Mesenchymal stem cell (in vitro differentiated cells and primary cell): ENCODE measurements at regions not wholly inside any gene's neighbourhood (a gene's known extent, or its start where the extent isn't known, plus 50 kb on each side); places are given as distances from the start of the nearest gene placed in this dataset.

Source experiments
- DNase-seq: peaks from one replicate; pipeline ENCODE4 v3.0.0-alpha.2; 2013
- H2AFZ ChIP-seq: one replicate; pipeline ENCODE4 v1.6.1; 2013; ENCODE audit warnings: low read depth, mild to moderate bottlenecking, control low read depth, inconsistent platforms, low read length, moderate library complexity
- H2AK5ac ChIP-seq: 2 replicates; pipeline ENCODE4 v1.6.1; 2013; ENCODE audit warnings: low read length, moderate library complexity, mild to moderate bottlenecking, inconsistent platforms; ENCODE audit not compliant: severe bottlenecking
- H2BK120ac ChIP-seq: one replicate; pipeline ENCODE4 v1.6.1; 2013; ENCODE audit warnings: low read depth, mild to moderate bottlenecking, inconsistent platforms, low read length, moderate library complexity
- H2BK12ac ChIP-seq, 2 experiments: one replicate each; pipeline ENCODE4 v1.6.1; 2013; ENCODE audit warnings: inconsistent platforms in 2 of 2, low read length in 2 of 2, mild to moderate bottlenecking in 2 of 2, moderate library complexity in 2 of 2, control low read depth in 1 of 2
- H2BK15ac ChIP-seq: one replicate; pipeline ENCODE4 v1.6.1; 2013; ENCODE audit warnings: mild to moderate bottlenecking, low read depth, inconsistent platforms; ENCODE audit not compliant: poor library complexity, severe bottlenecking
- H2BK5ac ChIP-seq: 2 replicates; pipeline ENCODE4 v1.6.1; 2013; ENCODE audit warnings: low read depth, mild to moderate bottlenecking, low read length, control low read depth, inconsistent platforms; ENCODE audit not compliant: poor library complexity, severe bottlenecking
- H3K14ac ChIP-seq, 2 experiments: one replicate each; pipeline ENCODE4 v1.6.1; 2013; ENCODE audit warnings: inconsistent platforms in 2 of 2, low read length in 2 of 2, control low read depth in 1 of 2, mild to moderate bottlenecking in 1 of 2, moderate library complexity in 1 of 2
- H3K18ac ChIP-seq, 2 experiments: one replicate each; pipeline ENCODE4 v1.6.1; 2013; ENCODE audit warnings: inconsistent platforms in 2 of 2, low read length in 2 of 2, control low read depth in 1 of 2, low read depth in 1 of 2, mild to moderate bottlenecking in 1 of 2
- H3K23ac ChIP-seq, 2 experiments: one replicate each; pipeline ENCODE4 v1.6.1; 2013; ENCODE audit warnings: inconsistent platforms in 2 of 2, low read length in 2 of 2, mild to moderate bottlenecking in 2 of 2, moderate library complexity in 2 of 2, control low read depth in 1 of 2
- H3K27ac ChIP-seq: 2 replicates; pipeline ENCODE4 v1.5.1; 2013; ENCODE audit warnings: mild to moderate bottlenecking, moderate library complexity, low read length, control low read depth, inconsistent platforms; ENCODE audit not compliant: poor library complexity, severe bottlenecking
- H3K27me3 ChIP-seq, 2 experiments: 2 replicates each; pipeline versions ENCODE4 v1.6.1 to v1.7.0; 2013; ENCODE audit warnings: low read length in 2 of 2, mild to moderate bottlenecking in 2 of 2, moderate library complexity in 2 of 2, control low read depth in 1 of 2, inconsistent platforms in 1 of 2; ENCODE audit not compliant: control insufficient read depth in 1 of 2, insufficient read depth in 1 of 2
- H3K36me3 ChIP-seq, 2 experiments: 2 replicates each; pipeline versions ENCODE4 v1.6.1 to v1.7.0; 2013; ENCODE audit warnings: low read length in 2 of 2, control low read depth in 1 of 2, inconsistent platforms in 1 of 2, low read depth in 1 of 2, mild to moderate bottlenecking in 1 of 2; ENCODE audit not compliant: insufficient read depth in 2 of 2, control insufficient read depth in 1 of 2
- H3K4ac ChIP-seq, 2 experiments: one replicate each; pipeline ENCODE4 v1.6.1; 2013; ENCODE audit warnings: inconsistent platforms in 2 of 2, low read length in 2 of 2, mild to moderate bottlenecking in 2 of 2, moderate library complexity in 2 of 2, control low read depth in 1 of 2, low read depth in 1 of 2
- H3K4me1 ChIP-seq: 2 replicates; pipeline ENCODE4 v1.6.1; 2013; ENCODE audit warnings: low read depth, low read length, control low read depth; ENCODE audit not compliant: control insufficient read depth, insufficient read depth
- H3K4me2 ChIP-seq: 2 replicates; pipeline ENCODE4 v1.6.1; 2013; ENCODE audit warnings: low read length, mild to moderate bottlenecking, inconsistent platforms; ENCODE audit not compliant: poor library complexity, severe bottlenecking
- H3K4me3 ChIP-seq, 2 experiments: 2 replicates each; pipeline versions ENCODE4 v1.5.1 to v1.7.0; 2013; ENCODE audit warnings: low read length in 2 of 2, mild to moderate bottlenecking in 2 of 2, control low read depth in 1 of 2, low read depth in 1 of 2; ENCODE audit not compliant: insufficient read depth in 1 of 2
- H3K79me1 ChIP-seq: replicated peaks from 2 replicates; pipeline ENCODE4 v1.6.1; 2013; ENCODE audit warnings: mild to moderate bottlenecking, control low read depth, low read length, inconsistent platforms; ENCODE audit not compliant: poor library complexity, severe bottlenecking
- H3K9ac ChIP-seq: 2 replicates; pipeline ENCODE4 v1.7.0; 2013; ENCODE audit warnings: mild to moderate bottlenecking, low read length, moderate library complexity
- H3K9me3 ChIP-seq: 2 replicates; pipeline ENCODE4 v1.7.0; 2013; ENCODE audit warnings: mild to moderate bottlenecking, low read length; ENCODE audit not compliant: control insufficient read depth
- H4K8ac ChIP-seq: one replicate; pipeline ENCODE4 v1.6.1; 2013; ENCODE audit warnings: inconsistent platforms, mild to moderate bottlenecking, low read length, moderate library complexity
- H4K91ac ChIP-seq: one replicate; pipeline ENCODE4 v1.6.1; 2013; ENCODE audit warnings: mild to moderate bottlenecking, low read length, inconsistent platforms
- WGBS: methylation state at CpG from one replicate; pipeline ENCODE4 v1.1.7; 2013; ENCODE audit warnings: mixed read lengths; 5-methylcytosine and 5-hydroxymethylcytosine counted together

GRCh38 chr13:31042481-31043165 lies 110.2 kb downstream of the TEX26 start:
- H2BK15ac ChIP-seq, result no peak overlapping the region
- H3K27ac ChIP-seq, result no peak overlapping the region
- H2BK5ac ChIP-seq, result no peak overlapping the region
- no peak overlapping the region for H3K23ac ChIP-seq
- no peak overlapping the region for H4K8ac ChIP-seq
- peaks cover 0 to 8% of the 10 kb centered on the region in 2 experiments for H3K27me3 ChIP-seq
- no peaks in the 10 kb centered on the region for H3K36me3 ChIP-seq
- no peaks in the 10 kb centered on the region for H3K9me3 ChIP-seq
- peak overlapping the region in 1 of 2 experiments; percentile 6 for H3K18ac ChIP-seq
- peak overlapping the region in 1 of 2 experiments; percentile 13 for H3K14ac ChIP-seq
- no peak overlapping the region for H2AFZ ChIP-seq
- no peak overlapping the region for H3K9ac ChIP-seq
- H2BK12ac ChIP-seq, result peak overlapping the region; percentile 15 to 70
- H3K4ac ChIP-seq, result no peak overlapping the region
- no peak overlapping the region for H3K4me2 ChIP-seq
- H3K4me1 ChIP-seq, result peaks cover 9% of the 10 kb centered on the region
- no peak overlapping the region for H2BK120ac ChIP-seq
- 94% methylated on average over 15 of the region's 16 CpGs for WGBS
- H3K79me1 ChIP-seq, result no peaks in the 10 kb centered on the region
- H3K4me3 ChIP-seq, result no peak overlapping the region
- no peak overlapping the region for H2AK5ac ChIP-seq
- no peak for DNase-seq
- H4K91ac ChIP-seq, result no peak overlapping the region

GRCh38 chr13:31042049-31042448 lies 109.6 kb downstream of the TEX26 start:
- H3K9me3 ChIP-seq, result no peaks in the 10 kb centered on the region
- peaks cover 9% of the 10 kb centered on the region for H3K4me1 ChIP-seq
- H2AK5ac ChIP-seq, result no peak overlapping the region
- no peak overlapping the region for H2BK5ac ChIP-seq
- no peak overlapping the region for H3K4ac ChIP-seq
- H2BK15ac ChIP-seq, result peak overlapping the region; percentile 30
- no peaks in the 10 kb centered on the region for H3K36me3 ChIP-seq
- no peak overlapping the region for H3K18ac ChIP-seq
- peak overlapping the region; percentile 36 for H4K91ac ChIP-seq
- H3K9ac ChIP-seq, result no peak overlapping the region
- DNase-seq, result no peak
- H2BK12ac ChIP-seq, result peak overlapping the region; percentile 15 to 91
- no peak overlapping the region for H3K4me2 ChIP-seq
- WGBS, result 86% methylated on average over 3 of the region's 3 CpGs
- no peak overlapping the region for H2BK120ac ChIP-seq
- peak overlapping the region in 1 of 2 experiments; percentile 44 for H3K14ac ChIP-seq
- no peak overlapping the region for H3K4me3 ChIP-seq
- no peak overlapping the region for H3K27ac ChIP-seq
- H2AFZ ChIP-seq, result no peak overlapping the region
- no peaks in the 10 kb centered on the region for H3K79me1 ChIP-seq
- H3K27me3 ChIP-seq, result peaks cover 0 to 8% of the 10 kb centered on the region in 2 experiments
- no peak overlapping the region for H4K8ac ChIP-seq
- H3K23ac ChIP-seq, result no peak overlapping the region

- Histone ChIP-seq H4K8ac (no peak overlapping the region), H3K23ac (no peak overlapping the region), H3K9ac (no peak overlapping the region), H2AFZ (no peak overlapping the region), H3K9me3 (no peaks in the 10 kb centered on the region), H3K36me3 (no peaks in the 10 kb centered on the region), H3K4ac (no peak overlapping the region), H3K4me2 (no peak overlapping the region), H2AK5ac (no peak overlapping the region), H3K14ac (no peak overlapping the region), H3K27ac (no peak overlapping the region), H3K79me1 (no peaks in the 10 kb centered on the region), H3K18ac (no peak overlapping the region), H2BK120ac (no peak overlapping the region), H2BK12ac (no peak overlapping the region), H3K4me1 (peaks cover 5% of the 10 kb centered on the region), H3K27me3 (peaks cover 0 to 8% of the 10 kb centered on the region in 2 experiments), H2BK5ac (no peak overlapping the region), H4K91ac (no peak overlapping the region), H3K4me3 (no peak overlapping the region), H2BK15ac (no peak overlapping the region)
- DNase-seq, result peak; percentile 50
- 66% methylated on average over 7 of the region's 7 CpGs for WGBS
Observed at GRCh38 chr13:31038834-31039552, 106.5 kb downstream of the TEX26 start.

- H3K79me1 ChIP-seq, result no peaks in the 10 kb centered on the region
- WGBS, result 92% methylated on average over 15 of the region's 15 CpGs
- no peak overlapping the region for H3K14ac ChIP-seq
- no peak overlapping the region for H3K4ac ChIP-seq
- no peak overlapping the region for H3K4me3 ChIP-seq
- H3K27me3 ChIP-seq, result peaks cover 0 to 8% of the 10 kb centered on the region in 2 experiments
- H3K4me2 ChIP-seq, result no peak overlapping the region
- no peaks in the 10 kb centered on the region for H3K36me3 ChIP-seq
- no peak overlapping the region for H2BK12ac ChIP-seq
- no peaks in the 10 kb centered on the region for H3K9me3 ChIP-seq
- no peak overlapping the region for H4K8ac ChIP-seq
- H3K9ac ChIP-seq, result no peak overlapping the region
- no peak overlapping the region for H3K23ac ChIP-seq
- no peak overlapping the region for H2BK5ac ChIP-seq
- H2AK5ac ChIP-seq, result no peak overlapping the region
- peaks cover 3% of the 10 kb centered on the region for H3K4me1 ChIP-seq
- H2BK15ac ChIP-seq, result no peak overlapping the region
- H2AFZ ChIP-seq, result no peak overlapping the region
- no peak overlapping the region for H3K27ac ChIP-seq
- no peak for DNase-seq
- H2BK120ac ChIP-seq, result no peak overlapping the region
- no peak overlapping the region for H4K91ac ChIP-seq
- peak overlapping the region in 1 of 2 experiments; percentile 35 for H3K18ac ChIP-seq
Observed at GRCh38 chr13:31037874-31038500, 105.5 kb downstream of the TEX26 start.
